Tibial nerve (tissue), 4 donors: ENCODE measurements at regions not wholly inside any gene's neighbourhood (a gene's known extent, or its start where the extent isn't known, plus 50 kb on each side); places are given as distances from the start of the nearest gene placed in this dataset.

ENCODE experiments used
- DNase-seq, 2 donors: peaks; one replicate each; pipeline ENCODE4 v3.0.0-alpha.2; 2019; ENCODE audit warnings: low spot score in 2 of 2
- H3K27ac ChIP-seq, 4 donors: fragments of 200-600 bp; sonication (generic) in 3 of 4; one replicate each; pipeline ENCODE4 v1.5.1; 2017 to 2019; ENCODE audit warnings: mild to moderate bottlenecking in 1 of 4
- H3K27me3 ChIP-seq, 2 donors: fragments of 200-600 bp; sonication (generic) in 1 of 2; one replicate each; pipeline versions ENCODE4 v1.5.1 to v1.6.0; 2017 to 2019
- H3K36me3 ChIP-seq, 3 donors: fragments of 200-600 bp; sonication (generic); one replicate each; pipeline ENCODE4 v1.5.1; 2018 to 2019
- H3K4me1 ChIP-seq, 4 donors: fragments of 200-600 bp; sonication (generic) in 3 of 4; one replicate each; pipeline ENCODE4 v1.5.1; 2017 to 2019
- H3K4me3 ChIP-seq, 4 donors: fragments of 200-600 bp; sonication (generic) in 3 of 4; one replicate each; pipeline ENCODE4 v1.5.1; 2017 to 2019; ENCODE audit warnings: mild to moderate bottlenecking in 1 of 4, moderate library complexity in 1 of 4
- H3K9me3 ChIP-seq, 4 donors: fragments of 200-600 bp; sonication (generic) in 3 of 4; one replicate each; pipeline ENCODE4 v1.5.1; 2017 to 2019
- EP300 ChIP-seq, 2 donors: sonication (generic); formaldehyde crosslinking; IDR thresholded peaks; one replicate each; pipeline ENCODE4 v1.6.1; 2017; ENCODE audit warnings: antibody characterized with exemption in 2 of 2, mild to moderate bottlenecking in 1 of 2
- POLR2A ChIP-seq, 2 donors: fragments of 450-650 bp; IDR thresholded peaks; one replicate each; pipeline ENCODE4 v1.6.1; 2017; ENCODE audit warnings: antibody characterized with exemption in 2 of 2, mild to moderate bottlenecking in 2 of 2, moderate library complexity in 2 of 2
- WGBS, 2 donors: methylation state at CpG; one replicate each; pipeline ENCODE4 v1.1.5; 2018; 5-methylcytosine and 5-hydroxymethylcytosine counted together
- TF ChIP-seq, protein P1 (sequence below), 5 experiments: fragments of 200-600 bp in 3 of 5; fragments of 450-650 bp in 2 of 5; sonication (generic) in 3 of 5; IDR thresholded peaks; one replicate each; pipeline ENCODE4 v1.5.1; 2016 to 2019; ENCODE audit warnings: antibody characterized with exemption in 5 of 5, mild to moderate bottlenecking in 3 of 5, moderate library complexity in 2 of 5

DNA sequence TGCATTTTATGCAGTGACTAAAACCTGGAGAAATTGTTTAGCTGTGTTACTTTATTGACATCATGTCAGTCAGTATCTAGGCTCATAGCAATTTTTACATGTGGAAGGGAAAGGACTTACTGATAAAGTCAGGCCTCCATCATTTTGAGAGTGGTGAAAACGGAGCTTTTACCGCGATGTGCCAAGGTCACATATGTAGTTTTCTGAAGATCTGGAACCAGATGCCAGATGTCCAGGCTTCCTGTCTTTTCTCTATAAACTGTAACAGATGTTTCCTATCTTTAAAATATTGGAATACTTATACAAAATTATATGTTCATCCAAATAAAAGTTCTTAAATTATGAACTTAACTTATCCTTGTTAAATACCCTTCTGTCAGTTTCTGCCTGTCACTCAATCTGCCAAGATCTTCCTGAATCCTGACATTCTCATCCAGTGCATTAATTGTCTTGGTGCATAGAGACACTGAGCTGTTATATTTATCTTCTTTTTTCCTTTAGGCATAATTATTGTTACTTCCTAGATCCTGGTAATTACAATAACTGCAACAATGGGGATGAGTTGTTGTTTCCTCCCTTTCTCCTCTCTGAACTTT lies 1646.2 kb upstream of the TENM3 start:
- Histone ChIP-seq H3K27me3 (no peaks in the 10 kb centered on the region), H3K27ac (no peak overlapping the region), H3K36me3 (no peaks in the 10 kb centered on the region), H3K4me3 (no peak overlapping the region), H3K4me1 (no peaks in the 10 kb centered on the region), H3K9me3 (no peaks in the 10 kb centered on the region)
- WGBS, 2 donors, result 54 to 57% methylated on average over 3 of the region's 3 CpGs
- TF ChIP-seq POLR2A (IDR thresholded peaks at IDR 0.05) (no peak), EP300 (IDR thresholded peaks at IDR 0.05) (no peak)
- TF ChIP-seq, protein P1, sequence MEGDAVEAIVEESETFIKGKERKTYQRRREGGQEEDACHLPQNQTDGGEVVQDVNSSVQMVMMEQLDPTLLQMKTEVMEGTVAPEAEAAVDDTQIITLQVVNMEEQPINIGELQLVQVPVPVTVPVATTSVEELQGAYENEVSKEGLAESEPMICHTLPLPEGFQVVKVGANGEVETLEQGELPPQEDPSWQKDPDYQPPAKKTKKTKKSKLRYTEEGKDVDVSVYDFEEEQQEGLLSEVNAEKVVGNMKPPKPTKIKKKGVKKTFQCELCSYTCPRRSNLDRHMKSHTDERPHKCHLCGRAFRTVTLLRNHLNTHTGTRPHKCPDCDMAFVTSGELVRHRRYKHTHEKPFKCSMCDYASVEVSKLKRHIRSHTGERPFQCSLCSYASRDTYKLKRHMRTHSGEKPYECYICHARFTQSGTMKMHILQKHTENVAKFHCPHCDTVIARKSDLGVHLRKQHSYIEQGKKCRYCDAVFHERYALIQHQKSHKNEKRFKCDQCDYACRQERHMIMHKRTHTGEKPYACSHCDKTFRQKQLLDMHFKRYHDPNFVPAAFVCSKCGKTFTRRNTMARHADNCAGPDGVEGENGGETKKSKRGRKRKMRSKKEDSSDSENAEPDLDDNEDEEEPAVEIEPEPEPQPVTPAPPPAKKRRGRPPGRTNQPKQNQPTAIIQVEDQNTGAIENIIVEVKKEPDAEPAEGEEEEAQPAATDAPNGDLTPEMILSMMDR (IDR thresholded peaks at IDR 0.05), result no peak
- no peak for DNase-seq

GRCh38 chr4:180598281-180598680 lies 1644.9 kb upstream of the TENM3 start:
- TF ChIP-seq EP300 (IDR thresholded peaks at IDR 0.05), result no peak
- TF ChIP-seq POLR2A (IDR thresholded peaks at IDR 0.05), result no peak
- TF ChIP-seq, protein P1 (IDR thresholded peaks at IDR 0.05), result no peak
- H3K36me3 ChIP-seq, result no peaks in the 10 kb centered on the region
- no peak overlapping the region for H3K27ac ChIP-seq
- H3K4me3 ChIP-seq, result no peak overlapping the region
- no peaks in the 10 kb centered on the region for H3K27me3 ChIP-seq
- no peaks in the 10 kb centered on the region for H3K4me1 ChIP-seq
- H3K9me3 ChIP-seq, result no peaks in the 10 kb centered on the region
- DNase-seq, result no peak

GRCh38 chr4:180603791-180604190 lies 1639.4 kb upstream of the TENM3 start:
- 81 to 85% methylated on average over 2 of the region's 2 CpGs for WGBS, 2 donors
- no peak for DNase-seq
- H3K4me1 ChIP-seq, result no peaks in the 10 kb centered on the region
- H3K27ac ChIP-seq, result no peak overlapping the region
- H3K36me3 ChIP-seq, result no peaks in the 10 kb centered on the region
- no peaks in the 10 kb centered on the region for H3K9me3 ChIP-seq
- H3K27me3 ChIP-seq, result no peaks in the 10 kb centered on the region
- TF ChIP-seq, protein P1 (IDR thresholded peaks at IDR 0.05), result no peak
- no peak for TF ChIP-seq EP300 (IDR thresholded peaks at IDR 0.05)
- no peak for TF ChIP-seq POLR2A (IDR thresholded peaks at IDR 0.05)
- no peak overlapping the region for H3K4me3 ChIP-seq

DNA sequence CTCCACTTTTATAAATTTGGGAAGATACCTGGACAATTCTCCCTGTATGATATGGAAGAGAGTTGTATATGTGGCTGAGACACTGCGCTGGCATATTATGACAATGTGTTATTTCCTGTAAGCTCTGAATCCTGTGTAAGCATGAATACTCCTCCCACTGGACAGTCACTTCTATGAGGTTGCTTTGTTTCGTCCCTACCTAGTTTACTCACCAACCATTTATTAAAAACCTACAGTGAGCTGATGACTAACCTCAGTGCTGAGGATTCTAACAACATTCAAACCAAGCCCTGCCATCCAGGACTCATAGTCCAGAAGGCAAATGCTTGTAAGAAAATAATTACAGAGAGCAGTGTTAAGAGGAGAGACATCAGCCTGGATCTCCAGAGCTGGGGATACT lies 1632.9 kb upstream of the TENM3 start:
- no peak overlapping the region for H3K27ac ChIP-seq
- no peaks in the 10 kb centered on the region for H3K4me1 ChIP-seq
- DNase-seq, result no peak
- H3K4me3 ChIP-seq, result no peak overlapping the region
- no peaks in the 10 kb centered on the region for H3K36me3 ChIP-seq
- H3K27me3 ChIP-seq, result no peaks in the 10 kb centered on the region
- 87% methylated on average over 2 of the region's 2 CpGs for WGBS, 2 donors
- TF ChIP-seq POLR2A (IDR thresholded peaks at IDR 0.05) (no peak), EP300 (IDR thresholded peaks at IDR 0.05) (no peak)
- TF ChIP-seq, protein P1 (IDR thresholded peaks at IDR 0.05), result no peak
- no peaks in the 10 kb centered on the region for H3K9me3 ChIP-seq

DNA sequence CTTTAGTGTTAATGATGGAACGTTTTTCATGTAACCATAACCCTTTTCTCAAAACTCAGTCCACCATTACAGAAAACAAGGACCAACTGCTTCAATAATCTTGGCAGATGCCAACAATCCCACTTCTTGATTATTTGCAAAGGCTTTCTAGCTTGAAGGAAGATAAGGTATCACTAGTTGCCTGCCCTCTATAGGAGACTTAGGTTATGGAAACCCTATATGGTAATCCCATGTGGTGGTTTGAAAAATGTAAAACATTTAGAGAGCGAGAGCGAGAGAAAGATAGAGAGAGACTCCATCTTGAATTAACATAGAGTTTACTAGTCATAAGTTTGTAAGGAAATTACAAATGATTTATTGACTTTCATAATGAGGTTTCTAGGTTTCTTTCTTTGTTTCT lies 1627.5 kb upstream of the TENM3 start:
- Histone ChIP-seq H3K4me1 (no peaks in the 10 kb centered on the region), H3K36me3 (no peaks in the 10 kb centered on the region), H3K4me3 (no peak overlapping the region), H3K27me3 (no peaks in the 10 kb centered on the region), H3K9me3 (no peaks in the 10 kb centered on the region), H3K27ac (no peak overlapping the region)
- 81 to 85% methylated on average over 3 of the region's 3 CpGs for WGBS, 2 donors
- TF ChIP-seq EP300 (IDR thresholded peaks at IDR 0.05), result no peak
- no peak for TF ChIP-seq POLR2A (IDR thresholded peaks at IDR 0.05)
- TF ChIP-seq, protein P1 (IDR thresholded peaks at IDR 0.05), result no peak
- no peak for DNase-seq
